Lung (tissue), 11 donors: ENCODE measurements at regions not wholly inside any gene's neighbourhood (a gene's known extent, or its start where the extent isn't known, plus 50 kb on each side); places are given as distances from the start of the nearest gene placed in this dataset.

Experiments
- ATAC-seq: fragments of 200-7000 bp; cut with Tn5 transposase; one replicate; pipeline ENCODE4 v1.9.1; 2020; ENCODE audit warnings: moderate number of reproducible peaks; ENCODE audit not compliant: insufficient read depth, low FRiP score
- DNase-seq, 3 donors: peaks; one replicate each; pipeline ENCODE4 v3.0.0-alpha.2; 2013 to 2017
- H3K27ac ChIP-seq, 2 donors: one replicate each; pipeline ENCODE4 v1.5.1; 2013; ENCODE audit warnings: mild to moderate bottlenecking in 2 of 2, moderate library complexity in 2 of 2, control low read depth in 1 of 2, inconsistent platforms in 1 of 2, low read depth in 1 of 2, low read length in 1 of 2
- H3K27me3 ChIP-seq, 3 donors: one replicate each; pipeline ENCODE4 v1.5.1; 2013; ENCODE audit warnings: low read length in 2 of 3; ENCODE audit not compliant: control insufficient read depth in 3 of 3, insufficient read depth in 3 of 3
- H3K36me3 ChIP-seq, 4 donors: one replicate each; pipeline ENCODE4 v1.5.1; 2013; ENCODE audit warnings: low read length in 4 of 4, mild to moderate bottlenecking in 1 of 4, moderate library complexity in 1 of 4; ENCODE audit not compliant: control insufficient read depth in 4 of 4, insufficient read depth in 4 of 4
- H3K4me1 ChIP-seq, 5 donors: one replicate each; pipeline ENCODE4 v1.5.1; 2013; ENCODE audit warnings: low read length in 5 of 5, mild to moderate bottlenecking in 2 of 5, moderate library complexity in 1 of 5; ENCODE audit not compliant: control insufficient read depth in 5 of 5, insufficient read depth in 5 of 5
- H3K4me3 ChIP-seq: one replicate; pipeline ENCODE4 v1.5.1; 2013; ENCODE audit warnings: mild to moderate bottlenecking, control low read depth, moderate library complexity
- H3K9ac ChIP-seq, 2 donors: one replicate each; pipeline ENCODE4 v1.5.1; 2013; ENCODE audit warnings: low read length in 2 of 2, control low read depth in 1 of 2; ENCODE audit not compliant: insufficient read depth in 1 of 2
- H3K9me3 ChIP-seq, 4 donors: one replicate each; pipeline ENCODE4 v1.5.1; 2013; ENCODE audit warnings: low read length in 3 of 4, mild to moderate bottlenecking in 1 of 4, moderate library complexity in 1 of 4; ENCODE audit not compliant: control insufficient read depth in 4 of 4, insufficient read depth in 3 of 4
- WGBS, 2 donors: extraction: QIAGEN DNeasy Blood & Tissue Kit; methylation state at CpG; one replicate each; pipeline ENCODE4 v1.1.7; 2013; 5-methylcytosine and 5-hydroxymethylcytosine counted together
- TF ChIP-seq, protein P1 (sequence below): IDR thresholded peaks from 2 replicates; pipeline ENCODE4 v1.5.1; 2012; ENCODE audit warnings: mild to moderate bottlenecking; ENCODE audit errors: control extremely low read depth, extremely low read depth
- donor health status: control.
- donor health status: control.
- donor health status: Bipolar disorder and iron deficiency.
- donor health status: healthy.
- donor health status: DM: yes; HTN: yes; CAD: no.

DNA sequence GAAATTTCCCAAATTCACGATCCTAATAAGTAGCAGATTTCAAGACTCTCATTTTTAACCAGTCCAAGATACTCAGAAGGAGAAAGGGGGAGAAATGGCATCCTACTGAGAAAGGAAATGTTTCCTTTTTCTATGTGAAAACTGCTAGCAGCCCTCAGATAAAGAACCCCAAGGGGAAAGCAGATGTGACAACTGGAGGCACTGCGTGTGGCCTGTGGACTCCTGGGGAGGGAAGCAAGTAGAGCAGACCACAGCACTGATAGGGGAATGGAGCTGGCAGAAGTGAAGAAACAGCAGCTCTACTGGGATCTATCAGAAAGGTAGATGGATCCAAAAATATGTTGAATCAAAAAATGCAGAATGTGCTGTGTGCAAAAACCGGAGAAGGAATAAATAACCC lies 239.7 kb upstream of the API5 start:
- Histone ChIP-seq H3K4me1 (no peaks in the 10 kb centered on the region), H3K4me3 (no peak overlapping the region), H3K36me3 (no peaks in the 10 kb centered on the region), H3K27me3 (no peaks in the 10 kb centered on the region), H3K9me3 (peaks cover 0 to 6% (median under 1%) of the 10 kb centered on the region in 4 donors), H3K27ac (no peak overlapping the region), H3K9ac (no peak overlapping the region)
- no peak for DNase-seq
- TF ChIP-seq, protein P1, sequence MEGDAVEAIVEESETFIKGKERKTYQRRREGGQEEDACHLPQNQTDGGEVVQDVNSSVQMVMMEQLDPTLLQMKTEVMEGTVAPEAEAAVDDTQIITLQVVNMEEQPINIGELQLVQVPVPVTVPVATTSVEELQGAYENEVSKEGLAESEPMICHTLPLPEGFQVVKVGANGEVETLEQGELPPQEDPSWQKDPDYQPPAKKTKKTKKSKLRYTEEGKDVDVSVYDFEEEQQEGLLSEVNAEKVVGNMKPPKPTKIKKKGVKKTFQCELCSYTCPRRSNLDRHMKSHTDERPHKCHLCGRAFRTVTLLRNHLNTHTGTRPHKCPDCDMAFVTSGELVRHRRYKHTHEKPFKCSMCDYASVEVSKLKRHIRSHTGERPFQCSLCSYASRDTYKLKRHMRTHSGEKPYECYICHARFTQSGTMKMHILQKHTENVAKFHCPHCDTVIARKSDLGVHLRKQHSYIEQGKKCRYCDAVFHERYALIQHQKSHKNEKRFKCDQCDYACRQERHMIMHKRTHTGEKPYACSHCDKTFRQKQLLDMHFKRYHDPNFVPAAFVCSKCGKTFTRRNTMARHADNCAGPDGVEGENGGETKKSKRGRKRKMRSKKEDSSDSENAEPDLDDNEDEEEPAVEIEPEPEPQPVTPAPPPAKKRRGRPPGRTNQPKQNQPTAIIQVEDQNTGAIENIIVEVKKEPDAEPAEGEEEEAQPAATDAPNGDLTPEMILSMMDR, result no peak
- no peak for ATAC-seq
- 49 to 86% methylated on average over 3 of the region's 3 CpGs for WGBS, 2 donors

DNA sequence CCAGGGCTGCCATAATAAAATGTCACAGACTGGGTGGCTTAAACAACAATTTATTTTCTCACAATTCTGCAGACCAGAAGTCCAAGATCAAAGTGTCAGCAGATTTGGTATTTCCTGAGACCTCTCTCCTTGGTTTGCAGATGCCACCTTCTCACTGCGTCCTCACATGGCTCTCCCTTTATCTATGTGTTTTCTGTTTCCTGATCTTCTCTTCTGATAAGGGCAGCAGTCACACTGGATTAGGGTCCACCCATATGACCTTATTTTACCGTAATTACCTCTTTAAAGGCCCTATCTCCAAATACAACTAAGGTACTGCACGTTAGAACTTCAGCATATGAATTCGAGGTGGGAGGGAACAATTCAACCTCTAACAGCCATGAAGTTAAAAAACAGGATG lies 238.9 kb upstream of the API5 start:
- ATAC-seq, result no peak

DNA sequence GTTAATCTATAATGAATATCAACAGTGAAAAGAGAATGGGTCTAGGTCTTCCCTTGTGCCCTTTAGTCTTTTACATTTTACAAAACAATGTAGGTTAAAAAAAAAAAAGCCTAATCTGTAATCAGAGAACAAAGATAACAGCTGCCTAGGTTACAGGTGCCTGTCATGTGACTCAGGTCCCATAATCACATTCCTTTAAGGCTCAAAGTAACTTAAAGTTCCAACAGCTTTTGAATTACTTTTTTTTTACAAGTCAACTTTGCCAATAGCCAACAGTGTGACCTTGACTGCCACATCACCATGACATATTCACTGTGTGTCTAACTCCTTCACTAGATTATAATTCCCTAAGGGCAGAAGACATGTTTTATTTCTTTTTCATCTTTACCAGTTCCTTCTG lies 237.0 kb upstream of the API5 start:
- TF ChIP-seq, protein P1, result no peak
- ATAC-seq (no peak), DNase-seq (no peak)
- Histone ChIP-seq H3K9ac (no peak overlapping the region), H3K9me3 (peaks cover 0 to 6% (median 0%) of the 10 kb centered on the region in 4 donors), H3K4me3 (no peak overlapping the region), H3K27ac (no peak overlapping the region), H3K4me1 (no peaks in the 10 kb centered on the region), H3K27me3 (no peaks in the 10 kb centered on the region), H3K36me3 (no peaks in the 10 kb centered on the region)

More for the DNA sequence above, 238.9 kb upstream of the API5 start:
- TF ChIP-seq, protein P1, result no peak
- Histone ChIP-seq H3K9ac (no peak overlapping the region), H3K4me3 (no peak overlapping the region), H3K27me3 (no peaks in the 10 kb centered on the region), H3K27ac (no peak overlapping the region), H3K9me3 (peaks cover 0 to 6% (median 0%) of the 10 kb centered on the region in 4 donors), H3K4me1 (no peaks in the 10 kb centered on the region), H3K36me3 (no peaks in the 10 kb centered on the region)
- DNase-seq, result no peak
- WGBS, 2 donors, result 45 to 77% methylated on average over 4 of the region's 4 CpGs

DNA sequence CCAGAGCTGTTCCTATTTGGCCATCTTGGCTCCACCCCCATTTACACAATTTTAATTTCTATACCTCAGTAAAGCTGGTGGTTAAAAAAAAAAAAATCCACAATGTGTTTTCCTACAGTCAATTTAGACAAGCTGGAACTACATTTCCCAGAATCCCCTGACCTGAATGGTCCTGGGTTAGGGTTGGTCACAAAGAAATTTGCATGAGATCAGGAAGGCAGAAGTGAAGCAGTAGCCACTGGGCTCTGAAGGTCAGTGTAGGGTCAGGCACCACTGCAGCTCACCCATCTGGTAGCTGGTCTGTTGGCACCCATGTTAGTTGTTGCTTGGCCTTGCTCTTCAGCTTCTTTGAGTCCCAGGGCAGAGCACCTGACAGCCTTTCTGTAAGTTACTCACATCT lies 210.7 kb upstream of the API5 start:
- Histone ChIP-seq H3K27ac (no peak overlapping the region), H3K4me1 (no peaks in the 10 kb centered on the region), H3K27me3 (no peaks in the 10 kb centered on the region), H3K9ac (no peak overlapping the region), H3K36me3 (no peaks in the 10 kb centered on the region), H3K4me3 (no peak overlapping the region), H3K9me3 (no peaks in the 10 kb centered on the region)
- TF ChIP-seq, protein P1, result no peak
- no peak for DNase-seq
- ATAC-seq, result no peak
